NCI-H226 (cell line): ENCODE measurements at regions not wholly inside any gene's neighbourhood (a gene's known extent, or its start where the extent isn't known, plus 50 kb on each side); places are given as distances from the start of the nearest gene placed in this dataset.

Source experiments
- DNase-seq: peaks from one replicate; pipeline ENCODE4 v3.0.0-alpha.2; 2015

GRCh38 chr11:45339729-45340519 is 53.8 kb upstream of the SYT13 start:
- peak; percentile 74 for DNase-seq

- DNase-seq = no peak
Measured at GRCh38 chr11:45337583-45338360, 51.6 kb upstream of the SYT13 start.

GRCh38 chr11:45336136-45336535 is 50.0 kb upstream of the SYT13 start:
- no peak for DNase-seq
